ENCODE measurements at regions not wholly inside any gene's neighbourhood (a gene's known extent, or its start where the extent isn't known, plus 50 kb on each side); places are given as distances from the start of the nearest gene placed in this dataset.

DNA sequence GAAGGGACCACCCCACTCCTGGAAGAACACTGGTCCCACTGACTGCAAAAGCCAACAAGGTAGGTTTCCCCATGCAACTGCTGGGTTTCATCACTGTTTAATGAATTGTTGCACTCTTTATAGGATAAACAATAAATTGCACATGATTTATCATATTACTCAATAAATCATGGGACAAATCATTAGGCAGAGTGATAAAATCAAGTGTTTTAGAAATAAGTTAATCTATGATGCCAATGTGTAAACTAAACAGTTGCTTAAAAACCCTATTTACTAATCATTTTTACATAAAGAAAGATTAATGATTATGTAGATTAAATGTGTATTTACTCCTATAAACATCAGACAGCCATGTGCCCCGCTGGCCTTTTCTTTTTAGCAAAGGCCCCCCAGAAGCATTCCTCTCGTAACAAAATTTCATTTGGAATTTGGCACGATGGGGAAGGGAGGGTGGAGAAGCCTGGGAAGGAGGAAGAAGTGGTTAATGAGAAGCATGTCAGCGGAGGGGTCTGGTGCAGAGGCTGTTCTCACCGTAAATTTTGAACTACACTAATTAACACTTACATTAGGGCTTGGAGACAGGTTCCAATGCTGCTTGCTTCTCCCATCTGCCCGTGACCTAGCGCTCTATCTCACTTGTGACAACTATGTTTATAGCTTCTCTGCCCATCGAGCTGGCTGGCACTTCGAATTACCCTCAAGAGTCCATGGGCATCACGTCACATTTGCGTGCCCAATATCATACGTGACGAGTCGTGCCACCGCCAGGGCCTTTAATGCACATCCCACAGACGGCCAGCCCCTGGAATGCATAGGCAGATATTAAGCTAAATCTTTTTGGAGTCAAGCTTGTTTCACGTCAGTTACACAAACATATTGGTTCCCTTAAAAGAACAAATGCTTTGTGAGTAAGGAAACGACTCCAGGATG, 357.7 kb upstream of the TSHZ3 start:
- no peak for DNase-seq (ENCODE audit: low spot score)

DNA sequence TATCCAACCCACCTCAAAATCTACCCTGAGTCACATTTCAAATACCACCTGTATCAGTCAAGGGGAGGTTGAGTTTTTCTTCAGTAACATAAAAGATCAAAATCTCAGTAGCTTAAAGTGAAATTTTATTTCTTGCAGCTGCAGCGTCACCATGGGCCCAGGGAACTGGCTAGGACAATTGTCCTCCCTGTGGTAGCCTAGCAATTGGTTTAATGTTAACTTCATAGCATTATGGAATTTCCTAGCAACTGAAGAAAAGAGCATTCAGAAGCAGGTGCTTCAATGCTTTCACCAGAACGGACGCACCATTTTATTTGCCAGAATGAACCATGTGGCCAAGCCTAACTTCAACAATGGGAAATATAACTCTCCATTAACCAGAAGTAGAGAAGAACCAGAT, 359.3 kb upstream of the TSHZ3 start:
- no peak for DNase-seq (ENCODE audit: low spot score)

DNA sequence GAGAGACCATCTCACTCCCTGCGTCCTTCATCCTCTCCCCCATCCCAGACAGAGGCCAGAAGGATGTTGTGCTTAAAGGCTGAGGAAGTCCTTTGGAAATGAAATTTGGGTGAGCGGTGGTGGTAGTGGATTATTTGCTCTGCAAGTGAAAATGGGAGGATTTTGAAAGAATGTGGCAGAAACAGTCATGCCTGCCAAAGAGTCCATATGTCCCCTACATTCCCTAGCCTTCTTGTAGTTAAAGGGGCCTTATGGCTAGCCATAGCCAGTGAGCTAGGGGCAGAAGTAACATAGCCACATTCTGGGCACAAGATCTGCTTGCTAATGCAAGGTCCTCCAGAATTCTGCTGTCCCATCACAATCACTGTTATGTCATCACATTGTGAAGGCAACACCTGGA, 360.2 kb upstream of the TSHZ3 start:
- no peak for DNase-seq (ENCODE audit: low spot score)

DNA sequence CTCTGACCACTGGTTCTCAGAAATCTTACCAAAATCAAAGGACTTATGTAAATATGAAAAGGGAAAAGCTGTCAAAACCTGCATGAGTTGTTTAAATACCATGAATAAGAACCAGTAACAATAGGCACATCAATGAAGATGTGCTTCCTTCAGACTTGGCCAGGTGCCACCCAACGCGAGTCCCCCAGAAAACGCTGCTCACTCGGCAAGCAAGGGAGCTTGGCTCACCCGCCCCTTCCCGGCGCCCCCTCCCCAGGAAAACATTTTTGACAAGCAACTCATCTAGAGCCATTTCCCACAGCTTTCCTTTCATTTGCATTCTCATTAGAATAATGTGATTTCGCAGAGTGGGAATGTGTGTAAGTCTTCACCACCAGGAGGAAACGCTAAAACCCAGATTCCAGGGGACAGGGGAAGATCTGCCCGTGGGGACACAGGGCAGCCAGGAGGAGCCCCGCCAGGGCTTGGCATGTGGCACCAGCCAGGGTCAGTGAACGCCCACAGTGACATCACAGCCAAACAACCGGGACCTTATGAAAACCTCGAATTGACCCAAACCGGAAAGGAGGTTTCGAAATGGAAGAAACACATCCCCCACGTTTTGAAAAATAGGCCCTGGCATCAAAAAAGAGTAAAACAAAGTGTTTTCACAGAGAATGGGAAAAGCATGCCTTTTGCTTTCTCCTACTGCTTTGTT, 366.2 kb upstream of the TSHZ3 start:
- DNase-seq (ENCODE audit: low spot score), result peak; percentile 43

DNA sequence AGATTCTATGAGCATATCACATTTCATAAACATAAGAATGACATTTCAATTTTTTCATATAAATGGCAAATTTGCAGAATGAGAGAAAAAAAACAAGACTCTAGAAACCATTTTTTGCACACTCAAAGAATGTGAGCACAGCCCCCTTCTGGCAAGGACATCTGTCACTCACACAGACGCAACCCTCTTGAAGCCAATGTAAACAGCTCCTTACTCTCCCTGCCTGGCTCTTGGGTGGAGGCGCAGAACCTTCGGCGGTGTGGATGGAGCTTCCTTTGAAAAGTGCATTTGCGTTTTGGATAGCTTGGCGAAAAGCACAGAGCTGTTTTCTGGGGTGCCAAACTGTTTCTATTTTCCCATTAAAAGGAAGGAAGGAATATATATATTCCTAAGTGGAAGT, 367.6 kb upstream of the TSHZ3 start:
- no peak for DNase-seq (ENCODE audit: low spot score)

DNA sequence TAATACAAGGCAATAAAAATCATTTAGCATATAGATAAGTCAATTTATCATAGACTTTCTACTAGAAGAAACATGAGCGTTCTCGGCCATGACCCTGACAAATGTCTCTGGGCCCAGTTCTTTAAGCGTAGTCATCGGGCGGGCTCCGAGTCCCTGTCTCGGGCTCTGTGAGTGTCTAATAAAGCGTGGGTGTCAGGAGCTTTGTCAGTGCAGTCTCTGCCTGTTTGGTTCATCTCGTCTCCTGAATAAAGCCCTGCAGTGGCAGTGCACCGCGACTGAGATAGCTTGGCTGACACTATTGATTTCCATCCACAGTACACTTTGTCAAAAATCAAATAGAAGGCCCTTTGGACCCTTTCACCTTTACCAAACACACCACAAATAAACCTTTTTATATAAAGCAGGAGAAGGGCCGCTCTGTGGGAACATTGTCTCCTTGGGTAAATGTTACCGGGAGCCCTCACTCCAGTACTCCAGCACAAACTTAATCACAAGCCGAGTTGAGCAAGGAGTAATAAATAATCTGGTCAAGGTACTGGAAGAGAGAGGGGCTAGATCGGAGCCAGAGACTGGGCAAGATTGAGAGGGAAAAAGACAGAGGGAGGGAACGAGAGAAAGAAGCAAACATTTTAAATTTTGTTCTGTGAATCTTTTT, 368.2 kb upstream of the TSHZ3 start:
- DNase-seq (ENCODE audit: low spot score), result no peak

DNA sequence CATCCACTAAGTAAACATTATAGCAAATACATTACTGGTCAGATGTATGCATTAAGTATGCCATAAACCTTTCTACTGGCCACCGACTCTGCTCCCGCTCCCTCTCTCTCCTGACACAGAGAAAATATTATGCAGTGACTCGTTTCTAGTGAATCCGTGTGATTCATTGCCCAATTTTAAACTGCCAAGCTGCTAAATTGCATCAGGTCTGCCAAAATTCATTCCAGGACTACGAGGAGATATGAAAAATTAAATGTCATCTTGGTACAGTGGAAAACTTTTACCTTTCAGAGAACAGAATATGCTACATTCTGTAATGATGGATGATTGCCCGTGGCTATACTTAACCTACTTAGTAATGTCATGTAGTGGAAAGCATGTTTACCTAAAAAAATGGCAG, 368.8 kb upstream of the TSHZ3 start:
- no peak for DNase-seq (ENCODE audit: low spot score)

DNA sequence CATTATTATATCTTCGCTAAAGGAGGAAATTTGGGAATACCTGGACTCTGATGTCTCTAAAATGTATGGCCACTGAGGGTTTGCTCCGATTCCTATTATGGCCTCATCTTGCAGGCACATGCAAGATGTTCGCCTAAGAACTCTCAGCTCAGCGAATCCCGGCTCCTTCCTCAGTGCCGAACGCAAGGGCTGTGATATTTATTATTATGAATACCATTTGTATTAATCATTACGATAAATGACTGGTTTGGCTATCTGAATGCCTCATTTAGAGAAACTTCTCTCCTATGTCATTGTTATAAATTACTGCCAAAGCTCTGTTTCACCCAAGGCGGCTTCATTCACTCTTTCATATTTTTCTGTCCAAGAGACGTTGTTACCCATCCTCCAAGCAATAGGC, 369.7 kb upstream of the TSHZ3 start:
- no peak for DNase-seq (ENCODE audit: low spot score)

DNA sequence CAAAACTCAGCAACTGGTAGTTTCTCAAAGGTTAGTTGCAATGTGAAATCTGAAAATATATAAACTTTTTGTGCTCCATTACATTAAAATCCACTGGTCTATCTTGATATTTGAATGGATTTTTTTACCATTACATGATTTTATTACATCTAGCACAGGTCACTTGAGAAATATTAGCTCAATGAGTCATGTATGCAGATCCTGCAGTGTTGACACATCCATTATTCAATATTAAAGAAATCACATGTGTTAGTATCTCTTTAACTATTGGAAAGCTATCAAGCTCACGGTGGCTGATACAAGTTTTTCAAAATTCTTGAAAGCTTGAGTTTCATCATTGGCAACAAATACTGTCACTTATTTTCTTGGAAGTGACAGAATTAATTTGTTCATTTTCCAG, 373.9 kb upstream of the TSHZ3 start:
- DNase-seq (ENCODE audit: low spot score), result no peak

DNA sequence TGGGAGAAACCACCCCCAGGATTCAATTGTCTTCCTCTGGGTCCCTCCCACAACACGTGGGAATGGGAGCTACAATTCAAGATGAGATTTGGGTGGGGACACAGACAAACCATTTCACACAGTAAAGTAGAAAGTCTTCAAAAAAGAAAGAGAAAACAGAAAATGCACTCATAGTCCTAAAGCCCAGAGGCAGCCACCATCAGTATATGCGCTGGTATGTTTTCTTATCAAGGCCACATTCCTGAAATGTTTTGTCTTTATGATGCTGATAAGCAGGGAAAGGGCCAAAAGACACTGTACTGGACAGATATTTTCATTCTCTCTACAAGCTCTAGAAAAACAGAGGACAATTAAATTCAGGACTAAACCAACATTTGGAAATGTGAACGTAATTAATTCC, 375.8 kb upstream of the TSHZ3 start:
- no peak for DNase-seq (ENCODE audit: low spot score)

DNA sequence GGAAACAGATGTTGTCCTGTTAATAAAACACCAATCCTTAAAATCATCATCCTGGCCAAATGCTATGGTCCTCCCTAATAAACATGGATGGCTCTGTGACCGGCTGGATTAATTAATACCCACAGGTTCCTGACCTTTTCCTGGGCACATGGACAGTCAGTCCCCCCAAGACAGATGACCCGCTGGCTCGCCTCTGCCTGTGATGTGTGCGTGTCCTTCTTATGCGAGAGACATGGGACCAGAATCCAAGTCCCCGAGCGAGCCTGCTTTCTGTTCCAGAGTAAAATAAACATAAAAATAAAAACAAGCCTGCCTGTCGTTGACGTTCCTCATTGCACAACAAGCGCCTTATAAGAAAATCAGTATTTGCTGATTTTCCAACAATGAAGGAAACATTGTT, 378.3 kb upstream of the TSHZ3 start:
- no peak for DNase-seq (ENCODE audit: low spot score)

DNA sequence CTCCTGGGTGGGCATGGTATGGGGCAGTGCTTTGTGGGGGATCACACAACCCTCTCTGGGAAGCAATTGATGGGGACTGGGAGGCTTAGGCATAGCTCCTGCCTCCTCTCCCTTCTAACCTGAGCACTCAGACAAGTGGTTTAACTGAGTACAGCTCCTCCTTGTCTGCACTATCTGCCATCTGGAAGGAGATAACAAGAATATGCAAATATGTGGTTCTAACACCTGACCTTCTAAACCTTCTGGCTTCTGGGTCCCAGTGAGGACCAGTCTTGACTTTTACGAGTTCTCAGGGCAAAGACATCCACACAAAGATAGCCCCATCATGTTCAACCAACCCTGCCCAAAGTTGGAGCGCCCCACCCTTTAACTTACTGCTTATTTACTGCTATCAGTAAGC, 381.0 kb upstream of the TSHZ3 start:
- DNase-seq (ENCODE audit: low spot score), result no peak

DNA sequence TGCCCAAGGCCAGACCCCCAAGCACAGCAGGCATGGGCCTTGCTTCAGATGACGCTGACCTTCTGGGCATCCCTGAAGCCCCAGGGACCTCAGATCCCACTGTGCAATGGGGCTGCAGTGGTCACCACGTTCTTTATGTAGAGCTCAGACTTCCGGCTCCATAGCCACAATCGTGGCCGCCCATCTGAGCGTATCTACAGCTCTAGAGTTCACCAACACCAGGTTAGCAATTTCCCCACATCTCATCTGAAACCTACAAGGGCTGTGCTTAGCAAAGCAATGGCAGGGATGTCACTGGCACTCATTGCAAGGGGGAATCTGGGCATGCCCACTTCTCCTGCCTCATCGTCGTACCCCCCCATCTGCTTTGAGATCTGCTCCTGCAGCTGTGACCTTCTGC, 384.4 kb upstream of the TSHZ3 start:
- DNase-seq (ENCODE audit: low spot score), result no peak

DNA sequence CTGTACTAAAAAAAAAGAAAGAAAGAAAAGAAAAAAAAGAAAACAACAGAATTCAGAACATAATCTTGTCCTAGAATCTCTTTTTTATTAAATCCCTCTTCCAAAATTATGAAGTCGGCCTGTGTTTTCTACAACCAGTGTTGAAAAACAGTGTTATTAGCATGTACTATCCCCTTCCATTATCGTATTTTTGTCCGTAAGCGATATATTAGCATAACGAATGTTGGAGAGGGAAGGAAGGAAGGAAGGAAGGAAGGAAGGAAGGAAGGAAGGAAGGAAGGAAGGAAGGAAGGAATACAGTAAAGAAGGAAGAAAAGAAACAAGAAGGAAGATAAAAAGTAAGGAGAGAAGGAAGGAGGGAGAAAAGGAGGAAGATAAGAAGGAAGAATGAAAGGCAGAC, 393.0 kb upstream of the TSHZ3 start:
- no peak for DNase-seq (ENCODE audit: low spot score)

DNA sequence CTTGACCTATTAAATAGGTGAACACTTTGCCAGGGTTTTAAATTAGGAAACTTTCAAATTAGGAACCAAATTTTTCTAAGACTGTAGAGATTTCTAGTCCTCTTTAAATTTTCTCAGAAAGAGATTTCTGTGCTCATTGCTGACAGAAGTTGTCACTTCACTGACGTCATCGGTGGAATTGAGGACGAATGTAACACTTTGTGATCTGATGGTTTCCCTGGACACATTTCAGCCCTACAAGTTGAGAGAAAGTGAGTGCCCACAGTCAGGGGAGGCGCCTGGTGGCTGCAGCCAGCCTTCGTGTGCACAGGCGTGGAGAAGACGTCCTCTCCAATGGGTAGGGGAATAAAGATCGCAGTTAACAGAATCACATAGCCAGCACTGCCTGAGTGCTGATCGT, 396.5 kb upstream of the TSHZ3 start:
- DNase-seq (ENCODE audit: low spot score), result no peak

DNA sequence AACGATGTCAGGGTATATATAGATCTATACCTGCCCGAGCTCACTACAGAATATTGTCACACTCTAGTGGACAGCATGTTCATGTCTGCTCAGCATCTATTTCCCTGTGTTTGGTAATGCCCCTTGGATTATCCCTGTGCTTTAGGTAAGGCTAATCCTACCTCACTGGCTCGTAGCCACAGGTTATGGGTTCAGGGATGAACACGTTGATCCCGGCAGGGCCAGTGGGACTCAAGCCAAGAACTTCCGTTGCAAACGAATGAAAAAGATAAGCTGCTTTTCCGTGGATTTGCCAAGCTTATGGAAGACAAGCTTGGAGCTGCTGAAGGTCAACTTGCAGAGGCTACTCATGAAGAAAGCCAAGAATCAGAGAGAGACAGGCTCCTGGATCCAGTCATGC, 400.0 kb upstream of the TSHZ3 start:
- no peak for DNase-seq (ENCODE audit: low spot score)

DNA sequence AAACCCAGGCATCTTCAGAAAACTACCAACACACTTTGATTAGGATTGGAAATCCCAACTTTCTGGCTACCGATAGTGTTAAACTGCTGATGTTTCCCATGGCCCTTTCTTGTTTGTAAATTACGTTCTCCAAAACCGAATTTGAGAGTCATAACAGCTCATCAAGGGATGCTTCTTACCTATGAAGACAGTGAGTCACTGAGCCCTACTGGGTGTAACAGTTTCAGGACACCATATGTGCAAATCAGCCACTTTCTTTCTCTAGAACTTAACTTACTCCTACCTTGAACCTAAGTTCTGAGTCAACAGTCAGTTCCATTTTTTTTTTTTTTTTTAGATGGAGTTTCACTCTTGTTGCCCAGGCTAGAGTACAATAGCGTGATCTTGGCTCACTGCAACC, 410.1 kb upstream of the TSHZ3 start:
- DNase-seq (ENCODE audit: low spot score), result no peak

DNA sequence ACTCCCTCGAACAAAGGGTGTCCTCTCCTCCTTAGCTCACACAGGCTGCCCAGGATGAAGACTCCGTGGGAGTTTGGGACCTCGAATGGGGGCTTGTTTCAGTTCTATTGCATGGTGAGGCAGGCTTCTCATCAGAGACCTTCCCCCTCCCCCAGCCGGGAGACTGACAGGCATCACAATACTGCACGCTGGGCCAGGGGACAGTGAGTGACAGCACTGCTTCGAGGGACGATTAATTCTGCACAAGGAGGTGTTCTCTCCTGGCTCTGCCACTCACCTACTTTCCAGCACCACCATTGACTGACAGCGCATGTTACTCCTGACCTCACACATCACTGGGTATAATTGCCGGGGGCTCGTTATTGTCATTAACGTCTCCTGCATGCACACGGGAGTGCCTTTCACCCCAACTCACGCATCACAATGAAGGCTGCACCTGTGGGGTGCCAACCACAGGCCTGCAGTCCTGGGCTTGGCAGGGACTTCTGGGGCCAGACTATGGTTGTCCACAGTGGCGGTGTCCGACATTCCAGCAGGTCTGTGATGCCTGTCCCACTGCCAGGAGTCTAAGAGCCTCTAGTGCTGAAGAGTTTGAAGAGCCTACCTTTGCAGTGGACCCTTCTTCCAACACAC, 412.2 kb upstream of the TSHZ3 start:
- DNase-seq (ENCODE audit: low spot score), result no peak

DNA sequence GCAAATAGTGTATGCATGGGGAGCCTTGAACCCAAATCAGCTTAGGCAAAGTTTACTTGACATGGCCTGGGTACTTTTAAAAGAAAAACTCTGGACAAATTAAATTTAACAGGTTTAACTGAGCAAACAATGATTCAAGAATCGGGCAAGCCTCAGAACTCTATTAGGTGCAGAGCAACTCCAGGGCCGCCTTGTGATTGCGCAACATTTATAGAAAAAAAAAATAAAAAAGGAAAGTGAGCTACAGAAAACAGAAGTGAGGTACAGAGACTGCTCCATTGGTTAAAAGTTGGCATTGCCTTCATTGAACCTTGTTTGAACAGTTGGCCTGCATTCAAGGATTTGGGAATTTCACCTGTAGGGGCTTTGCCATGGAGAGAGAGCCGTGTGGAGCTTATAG, 421.0 kb upstream of the TSHZ3 start:
- DNase-seq (ENCODE audit: low spot score), result no peak

DNA sequence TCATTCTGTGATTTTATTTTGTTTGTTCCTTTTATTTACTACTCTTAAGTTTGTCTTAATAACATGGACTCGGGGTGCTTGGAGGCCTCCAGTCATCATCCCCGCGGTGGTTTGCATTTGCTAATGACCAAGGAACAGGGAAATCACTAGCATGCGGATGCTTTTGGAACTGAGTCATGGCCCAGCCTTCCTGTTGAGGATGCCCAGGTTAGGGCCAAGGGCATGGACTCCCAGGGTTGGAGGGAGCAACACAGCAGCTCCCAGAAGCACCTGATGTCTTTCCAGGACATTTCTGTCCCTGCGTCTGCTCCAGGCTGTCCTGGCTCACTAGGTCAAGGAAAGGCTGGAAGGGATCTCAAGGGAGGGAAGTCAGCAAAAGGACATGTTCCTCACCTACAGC, 423.7 kb upstream of the TSHZ3 start:
- DNase-seq (ENCODE audit: low spot score), result no peak

DNA sequence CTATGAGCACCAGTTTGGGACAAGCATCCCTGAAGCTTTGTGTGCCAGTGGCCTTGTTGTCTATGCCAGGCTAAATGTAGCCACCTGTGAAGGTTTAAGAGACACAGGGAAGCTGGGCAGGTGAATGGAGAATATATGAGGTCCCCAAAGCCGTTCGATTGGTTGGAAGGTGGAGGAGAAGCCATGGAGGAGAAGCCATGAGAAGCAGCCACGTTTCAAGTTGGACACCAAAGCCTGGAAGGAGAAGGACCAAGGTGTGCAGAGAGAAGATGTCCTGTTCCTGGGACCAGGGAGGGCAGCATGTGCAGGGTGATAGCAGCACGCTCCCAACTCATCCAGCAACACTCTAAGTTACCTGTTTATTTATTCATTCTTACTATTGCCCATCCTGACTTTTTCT, 432.3 kb upstream of the TSHZ3 start:
- no peak for DNase-seq (ENCODE audit: low spot score)

DNA sequence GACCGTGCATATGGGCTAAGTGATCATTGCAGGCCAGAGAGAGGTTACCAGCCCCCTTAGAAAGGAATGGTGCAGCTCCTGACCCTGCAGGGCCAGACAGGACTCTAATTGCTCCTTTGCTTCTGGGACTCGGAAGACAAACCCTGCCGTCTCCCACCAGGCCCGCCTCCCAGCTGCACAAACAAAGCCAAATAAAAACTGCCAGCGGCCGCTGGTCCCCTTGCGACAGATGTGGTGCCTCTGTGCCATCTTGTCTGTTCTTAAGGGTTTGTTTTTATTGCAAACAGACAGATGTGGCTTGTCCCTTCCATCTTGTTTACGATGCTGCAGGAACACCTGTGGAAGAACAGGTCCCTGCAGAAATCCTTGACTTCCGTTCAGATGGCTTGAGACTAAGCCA, 434.4 kb upstream of the TSHZ3 start:
- DNase-seq (ENCODE audit: low spot score), result no peak
